ENCODE measurements at regions not wholly inside any gene's neighbourhood (a gene's known extent, or its start where the extent isn't known, plus 50 kb on each side); places are given as distances from the start of the nearest gene placed in this dataset.

- no peak for TF ChIP-seq CTCF (IDR thresholded peaks at IDR 0.05; ENCODE audit: low read length)
- TF ChIP-seq EZH2phosphoT487 (IDR thresholded peaks at IDR 0.05; ENCODE audit: low read length): no peak
- no peak for TF ChIP-seq EZH2 (optimal IDR thresholded peaks at IDR 0.05; ENCODE audit: low read depth, low read length)
Measured at GRCh38 chr4:127558088-127558487, 74.7 kb upstream of the INTU start.
